GM18861 (cell line): ENCODE measurements at regions not wholly inside any gene's neighbourhood (a gene's known extent, or its start where the extent isn't known, plus 50 kb on each side); places are given as distances from the start of the nearest gene placed in this dataset.
A peak's percentile ranks its signal among the peaks of the same experiment; 100 is the strongest.

Source experiments
- ATAC-seq: cut with Tn5 transposase; IDR thresholded peaks from one replicate; pipeline ENCODE4 v1.9.1; 2021; ENCODE audit not compliant: unreplicated experiment

DNA sequence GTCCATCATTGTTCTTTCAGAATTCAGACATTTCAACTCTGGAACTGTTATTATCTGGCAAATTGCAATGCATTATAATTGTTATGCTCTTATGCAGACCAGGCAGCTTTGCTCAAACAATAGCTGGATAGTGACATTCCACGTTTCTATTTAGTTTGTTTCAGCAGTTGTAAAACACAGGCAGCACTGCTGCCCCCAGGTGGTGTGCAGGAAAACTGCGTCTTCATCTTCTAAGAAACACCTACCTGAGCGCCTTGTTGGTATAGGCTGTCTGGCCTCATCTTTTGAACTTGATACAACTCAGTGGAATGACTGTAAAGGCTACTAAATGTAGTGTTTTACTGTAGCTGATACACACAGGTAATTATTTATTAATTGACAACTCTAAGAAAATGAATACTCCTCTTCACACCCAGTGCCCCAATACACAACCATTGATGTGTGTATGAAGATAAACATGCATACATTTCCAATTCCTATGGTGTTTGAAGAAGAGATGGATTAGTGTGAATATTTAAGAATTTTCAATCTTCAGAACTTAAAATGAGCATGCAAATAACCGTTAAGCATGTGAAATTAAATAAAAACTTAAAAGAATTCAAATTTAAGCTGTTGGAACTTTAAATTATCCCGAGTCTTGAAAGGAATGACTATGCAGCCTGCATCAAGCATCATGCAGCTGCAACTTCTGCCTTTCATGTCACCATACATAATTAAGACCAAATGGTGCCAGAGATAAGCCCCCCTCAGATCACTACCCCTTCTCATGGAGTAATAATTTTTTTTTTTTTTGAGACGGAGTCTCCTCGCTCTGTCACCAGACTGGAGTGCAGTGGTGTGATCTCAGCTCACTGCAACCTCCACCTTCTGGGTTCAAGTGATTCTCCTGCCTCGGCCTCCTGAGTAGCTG, 85.6 kb downstream of the CD8B2 start:
- ATAC-seq = no peak

DNA sequence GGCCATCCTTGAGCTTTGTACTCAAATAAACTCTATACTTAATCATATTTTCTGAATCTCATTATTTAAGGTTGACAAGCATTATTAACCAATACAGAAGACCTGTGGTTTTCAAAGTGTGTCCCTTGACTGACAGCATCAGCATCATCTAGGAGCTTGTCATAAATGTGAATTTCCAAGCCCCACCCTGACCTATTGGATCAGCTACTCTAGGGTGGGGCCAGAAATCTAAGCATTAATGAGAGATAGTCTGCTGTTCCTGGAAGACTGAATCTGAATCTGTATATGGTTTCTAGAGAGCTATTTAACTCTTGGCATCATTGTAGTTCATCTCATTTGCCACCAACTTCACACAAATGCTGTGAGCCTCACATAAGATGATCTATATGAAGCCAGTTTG, 86.6 kb downstream of the CD8B2 start:
- no peak for ATAC-seq

GRCh38 chr2:106575955-106576354, 88.8 kb downstream of the CD8B2 start:
- ATAC-seq = no peak

DNA sequence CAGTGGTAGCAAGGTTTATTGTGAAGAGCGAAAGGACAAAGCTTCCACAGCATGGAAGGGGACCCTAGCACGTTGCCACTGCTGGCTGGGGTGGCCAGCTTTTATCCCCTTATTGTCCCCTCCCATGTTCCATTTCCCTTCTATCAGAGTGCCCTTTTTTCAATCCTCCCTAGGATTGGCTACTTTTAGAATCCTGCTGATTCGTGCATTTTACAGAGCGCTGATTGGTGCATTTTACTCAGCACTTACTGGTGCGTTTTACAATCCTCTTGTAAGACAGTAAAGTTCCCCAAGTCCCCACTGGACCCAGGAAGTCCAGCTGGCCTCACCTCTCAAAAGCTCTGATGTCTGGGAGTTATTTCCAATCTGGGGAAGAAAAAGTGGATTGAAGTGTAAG, 90.1 kb downstream of the CD8B2 start:
- ATAC-seq = no peak

GRCh38 chr2:106579750-106580197, 92.6 kb downstream of the CD8B2 start:
- ATAC-seq = no peak

DNA sequence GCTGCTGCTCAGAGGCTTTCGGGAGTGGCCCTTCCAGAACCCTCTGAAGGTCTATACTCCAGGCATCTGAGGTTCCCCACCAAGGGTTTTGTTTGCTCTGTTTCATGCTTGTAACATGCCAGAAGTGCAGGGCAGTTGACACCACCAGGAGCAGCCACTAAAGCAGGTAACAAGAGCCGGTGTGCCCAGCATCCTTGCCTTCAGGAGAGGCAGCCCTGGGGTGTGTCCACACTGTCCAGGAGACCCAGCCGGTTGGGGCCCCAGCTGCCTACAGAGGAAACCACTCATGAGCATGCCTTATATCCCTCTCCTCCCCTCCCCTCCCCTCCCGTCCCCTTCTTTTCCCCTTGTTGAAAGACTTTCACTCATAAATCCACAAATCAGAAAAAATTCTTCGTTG, 93.1 kb downstream of the CD8B2 start:
- no peak for ATAC-seq

GRCh38 chr2:106581328-106581727, 94.2 kb downstream of the CD8B2 start:
- ATAC-seq = no peak

- ATAC-seq = no peak
Measured at GRCh38 chr2:106581755-106582147, 94.6 kb downstream of the CD8B2 start.

- peak; percentile 73 for ATAC-seq
Measured at GRCh38 chr2:106582148-106583143, 95.3 kb downstream of the CD8B2 start.

DNA sequence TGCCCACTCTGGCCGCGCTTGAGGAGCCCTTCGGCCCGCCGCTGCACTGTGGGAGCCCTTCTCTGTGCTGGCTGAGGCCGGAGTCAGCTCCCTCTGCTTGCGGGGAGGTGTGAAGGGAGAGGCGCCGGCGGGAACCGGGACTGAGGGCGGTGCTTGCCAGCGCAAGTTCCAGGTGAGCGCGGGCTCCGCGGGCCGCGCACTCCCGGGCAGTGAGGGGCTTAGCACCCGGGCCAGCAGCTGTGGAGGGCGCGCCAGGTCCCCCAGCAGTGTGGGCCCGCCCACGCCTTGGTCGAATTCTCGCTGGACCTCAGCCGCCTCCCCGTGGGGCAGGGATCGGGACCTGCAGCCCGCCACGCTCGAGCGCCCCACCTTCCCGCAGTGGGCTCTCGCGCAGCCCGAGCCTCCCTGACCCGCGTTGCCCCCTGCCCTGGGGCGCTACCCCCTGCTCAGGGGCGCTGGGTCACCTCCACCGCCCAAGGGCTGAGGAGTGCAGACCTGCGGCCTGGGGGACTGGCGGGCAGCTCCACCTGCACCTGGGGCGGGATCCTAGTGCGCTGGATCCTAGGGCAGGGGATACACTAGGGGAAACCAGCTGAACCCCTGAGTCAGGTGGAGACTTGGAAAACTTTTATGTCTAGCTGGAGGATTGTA, 97.3 kb downstream of the CD8B2 start:
- no peak for ATAC-seq

GRCh38 chr2:106596844-106597243, 109.7 kb downstream of the CD8B2 start:
- ATAC-seq = no peak

DNA sequence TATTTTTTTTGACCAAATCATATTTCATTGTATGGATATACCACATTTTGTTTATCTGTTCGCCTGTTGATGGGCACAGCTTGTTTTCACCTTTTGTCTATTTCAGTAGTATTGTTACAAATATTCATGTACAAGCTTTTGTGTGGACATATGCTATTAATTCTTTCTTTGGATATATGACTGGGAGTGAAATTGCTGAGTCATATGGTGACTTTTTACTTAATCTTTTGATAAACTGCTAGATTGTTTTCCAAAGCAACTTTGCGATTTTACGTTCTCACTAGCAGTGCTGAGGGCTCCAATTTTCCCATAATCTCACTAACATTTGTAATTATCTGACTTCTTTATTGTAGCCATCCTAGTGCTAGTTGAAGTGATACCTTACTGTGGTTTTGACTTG, 112.4 kb downstream of the CD8B2 start:
- no peak for ATAC-seq

DNA sequence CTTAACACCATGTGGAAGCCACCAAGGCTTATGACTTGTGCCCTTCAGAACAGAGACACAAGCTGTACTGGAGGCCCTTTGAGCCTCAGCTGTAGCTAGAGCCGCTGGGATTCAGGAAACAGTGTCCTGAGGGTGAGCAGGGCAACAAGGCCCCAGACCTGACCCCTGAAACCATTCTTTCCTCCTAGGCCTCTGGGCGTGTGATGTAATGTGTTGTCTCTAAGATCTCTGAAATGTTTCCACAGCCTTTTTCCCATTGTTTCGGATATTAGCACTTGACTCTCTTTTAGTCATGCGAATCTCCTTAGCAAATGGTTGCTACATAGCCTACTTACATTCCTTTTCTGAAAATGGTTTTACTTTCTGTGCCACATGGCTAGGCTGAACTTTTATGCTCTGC, 114.9 kb downstream of the CD8B2 start:
- ATAC-seq = no peak

GRCh38 chr2:106606652-106607051, 119.5 kb downstream of the CD8B2 start:
- ATAC-seq = no peak

GRCh38 chr2:106607371-106607770, 120.2 kb downstream of the CD8B2 start:
- ATAC-seq = no peak

GRCh38 chr2:106609780-106610179, 122.6 kb downstream of the CD8B2 start:
- ATAC-seq = no peak

- ATAC-seq = no peak
Measured at GRCh38 chr2:106614511-106615291, 127.5 kb downstream of the CD8B2 start.

GRCh38 chr2:106618614-106619013, 131.4 kb downstream of the CD8B2 start:
- no peak for ATAC-seq

GRCh38 chr2:106623456-106623855, 136.3 kb downstream of the CD8B2 start:
- ATAC-seq = no peak

GRCh38 chr2:106624787-106625380, 137.7 kb downstream of the CD8B2 start:
- no peak for ATAC-seq
